GM23338 (cell line): ENCODE measurements at regions not wholly inside any gene's neighbourhood (a gene's known extent, or its start where the extent isn't known, plus 50 kb on each side); places are given as distances from the start of the nearest gene placed in this dataset.

Experiments
- ATAC-seq: fragments of 200-7000 bp; cut with Tn5 transposase; 3 replicates; pipeline ENCODE4 v1.9.1; 2020
- DNase-seq: peaks from one replicate; pipeline ENCODE4 v3.0.0-alpha.2; 2015; ENCODE audit warnings: low spot score
- H2AFZ ChIP-seq: fragments of 200-600 bp; sonication (generic); 2 replicates; pipeline ENCODE4 v1.8.0; 2016; ENCODE audit warnings: antibody characterized with exemption, mild to moderate bottlenecking, moderate library complexity
- H3F3A ChIP-seq: fragments of 200-600 bp; sonication (generic); replicated peaks from 2 replicates; pipeline ENCODE4 v1.8.0; 2017; ENCODE audit warnings: antibody characterized with exemption, mixed run types, low read depth
- H3K27ac ChIP-seq: fragments of 200-600 bp; sonication (generic); 2 replicates; pipeline ENCODE4 v1.6.1; 2016; ENCODE audit warnings: low read depth
- H3K27me3 ChIP-seq: fragments of 200-600 bp; sonication (generic); 2 replicates; pipeline ENCODE4 v1.8.0; 2016; ENCODE audit warnings: mild to moderate bottlenecking, mixed run types, moderate library complexity; ENCODE audit not compliant: insufficient read depth
- H3K36me3 ChIP-seq: fragments of 200-600 bp; sonication (generic); 2 replicates; pipeline ENCODE4 v1.8.0; 2016; ENCODE audit warnings: mild to moderate bottlenecking; ENCODE audit not compliant: insufficient read depth
- H3K4me1 ChIP-seq: fragments of 200-600 bp; sonication (generic); 2 replicates; pipeline ENCODE4 v1.8.0; 2016; ENCODE audit warnings: mild to moderate bottlenecking, moderate library complexity; ENCODE audit not compliant: insufficient read depth
- H3K4me2 ChIP-seq: fragments of 200-600 bp; sonication (generic); 2 replicates; pipeline ENCODE4 v1.7.1; 2017; ENCODE audit warnings: mixed run types
- H3K4me3 ChIP-seq: fragments of 200-600 bp; sonication (generic); 2 replicates; pipeline ENCODE4 v1.6.1; 2016; ENCODE audit warnings: mixed run types
- H3K79me2 ChIP-seq: fragments of 200-600 bp; sonication (generic); replicated peaks from 2 replicates; pipeline ENCODE4 v1.8.0; 2017; ENCODE audit warnings: mild to moderate bottlenecking; ENCODE audit not compliant: insufficient read depth
- H3K9me2 ChIP-seq: fragments of 200-600 bp; sonication (generic); 2 replicates; pipeline ENCODE4 v1.8.0; 2017; ENCODE audit not compliant: insufficient read depth
- H4K20me1 ChIP-seq: fragments of 200-600 bp; sonication (generic); replicated peaks from 2 replicates; pipeline ENCODE4 v1.8.0; 2017; ENCODE audit warnings: mild to moderate bottlenecking; ENCODE audit not compliant: insufficient read depth
- H3K27ac Mint-ChIP-seq: 2 replicates; pipeline ENCODE4 v1.8.0; 2020; ENCODE audit warnings: inconsistent platforms, mild to moderate bottlenecking, moderate library complexity, mixed read lengths
- H3K27me3 Mint-ChIP-seq: 3 replicates; pipeline ENCODE4 v1.8.0; 2022; ENCODE audit warnings: low read depth, mild to moderate bottlenecking, moderate library complexity, mixed read lengths, inconsistent platforms; ENCODE audit not compliant: insufficient read depth, poor library complexity
- H3K36me3 Mint-ChIP-seq: 3 replicates; pipeline ENCODE4 v1.8.0; 2021; ENCODE audit warnings: low read depth, mild to moderate bottlenecking, inconsistent platforms, moderate library complexity, mixed read lengths
- H3K4me1 Mint-ChIP-seq: 3 replicates; pipeline ENCODE4 v1.8.0; 2020; ENCODE audit warnings: mild to moderate bottlenecking, inconsistent platforms, mixed read lengths
- H3K4me3 Mint-ChIP-seq: 3 replicates; pipeline ENCODE4 v1.8.0; 2021; ENCODE audit warnings: moderate library complexity, mild to moderate bottlenecking, inconsistent platforms, mixed read lengths
- H3K9me3 Mint-ChIP-seq: 3 replicates; pipeline ENCODE4 v1.8.0; 2020; ENCODE audit warnings: moderate library complexity, mild to moderate bottlenecking, inconsistent platforms, mixed read lengths
- CREB1 ChIP-seq: fragments of 250-450 bp; sonication (Bioruptor Pico); IDR thresholded peaks from 2 replicates; pipeline ENCODE4 v1.5.0; 2020; ENCODE audit warnings: low read depth, mild to moderate bottlenecking, moderate library complexity
- NANOG ChIP-seq: IDR thresholded peaks from 2 replicates; pipeline ENCODE4 v1.6.1; 2016; ENCODE audit warnings: antibody characterized with exemption, borderline replicate concordance
- TF ChIP-seq, protein P1 (sequence below), 2 experiments: fragments of 200-600 bp in 1 of 2; sonication (generic) in 1 of 2; conservative IDR thresholded peaks; 2 replicates each; pipeline versions ENCODE4 v1.5.1 to v1.6.1; 2016 to 2017; ENCODE audit warnings: antibody characterized with exemption in 2 of 2, low read depth in 2 of 2, mild to moderate bottlenecking in 2 of 2, moderate library complexity in 1 of 2
- TF ChIP-seq, protein P2 (sequence below): IDR thresholded peaks from one replicate; pipeline ENCODE4 v1.6.1; 2018; ENCODE audit warnings: antibody characterized with exemption; ENCODE audit not compliant: unreplicated experiment
- TF ChIP-seq, protein P3 (sequence below): fragments of 250-450 bp; sonication (Bioruptor Pico); IDR thresholded peaks from 2 replicates; pipeline ENCODE4 v1.5.0; 2020; ENCODE audit warnings: mild to moderate bottlenecking, moderate library complexity

DNA sequence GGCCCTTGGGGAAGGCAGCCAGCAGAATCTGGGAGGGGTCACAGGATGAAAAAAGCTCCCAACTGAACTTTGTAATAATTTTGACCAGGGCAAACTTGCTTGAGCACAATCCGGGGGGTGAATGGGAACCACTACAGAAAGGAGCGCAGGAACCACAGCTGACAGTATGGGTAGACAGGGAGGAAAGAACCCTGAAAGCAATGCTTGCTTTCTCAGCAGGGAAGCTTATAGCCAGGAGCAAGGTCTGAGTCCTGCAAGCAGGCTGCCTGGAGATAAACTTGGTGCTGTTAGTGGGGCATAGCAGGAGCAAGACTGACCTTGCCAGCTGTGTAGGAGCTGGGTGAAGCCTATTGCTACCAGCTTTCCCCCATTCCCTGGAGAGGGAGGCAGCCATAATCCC is 195.2 kb downstream of the MTCL1 start:
- Histone ChIP-seq H3K79me2 (no peaks in the 10 kb centered on the region), H3K36me3 (no peaks in the 10 kb centered on the region), H3K27me3 (no peaks in the 10 kb centered on the region), H4K20me1 (no peaks in the 10 kb centered on the region), H3F3A (no peaks in the 10 kb centered on the region), H3K9me2 (peaks cover 2% of the 10 kb centered on the region; the same call in 1 of the 2 replicates), H3K27ac (no peak overlapping the region), H3K4me3 (no peak overlapping the region), H3K4me2 (no peak overlapping the region), H3K4me1 (no peaks in the 10 kb centered on the region), H2AFZ (no peak overlapping the region)
- Mint-ChIP-seq H3K27me3 (no peaks in the 10 kb centered on the region), H3K4me1 (peaks cover 5% of the 10 kb centered on the region; the same call in 1 of the 3 replicates), H3K36me3 (peaks cover 9% of the 10 kb centered on the region; the same call in 2 of the 3 replicates), H3K27ac (no peak overlapping the region), H3K9me3 (peaks cover 23% of the 10 kb centered on the region), H3K4me3 (no peak overlapping the region)
- no peak for ATAC-seq
- no peak for DNase-seq
- TF ChIP-seq NANOG (no peak), CREB1 (CRISPR knock-in tag) (no peak)
- TF ChIP-seq, protein P1, sequence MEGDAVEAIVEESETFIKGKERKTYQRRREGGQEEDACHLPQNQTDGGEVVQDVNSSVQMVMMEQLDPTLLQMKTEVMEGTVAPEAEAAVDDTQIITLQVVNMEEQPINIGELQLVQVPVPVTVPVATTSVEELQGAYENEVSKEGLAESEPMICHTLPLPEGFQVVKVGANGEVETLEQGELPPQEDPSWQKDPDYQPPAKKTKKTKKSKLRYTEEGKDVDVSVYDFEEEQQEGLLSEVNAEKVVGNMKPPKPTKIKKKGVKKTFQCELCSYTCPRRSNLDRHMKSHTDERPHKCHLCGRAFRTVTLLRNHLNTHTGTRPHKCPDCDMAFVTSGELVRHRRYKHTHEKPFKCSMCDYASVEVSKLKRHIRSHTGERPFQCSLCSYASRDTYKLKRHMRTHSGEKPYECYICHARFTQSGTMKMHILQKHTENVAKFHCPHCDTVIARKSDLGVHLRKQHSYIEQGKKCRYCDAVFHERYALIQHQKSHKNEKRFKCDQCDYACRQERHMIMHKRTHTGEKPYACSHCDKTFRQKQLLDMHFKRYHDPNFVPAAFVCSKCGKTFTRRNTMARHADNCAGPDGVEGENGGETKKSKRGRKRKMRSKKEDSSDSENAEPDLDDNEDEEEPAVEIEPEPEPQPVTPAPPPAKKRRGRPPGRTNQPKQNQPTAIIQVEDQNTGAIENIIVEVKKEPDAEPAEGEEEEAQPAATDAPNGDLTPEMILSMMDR (conservative IDR thresholded peaks at IDR 0.05; ENCODE audit: low read depth in 2 of 2): no peak
- TF ChIP-seq, protein P2, sequence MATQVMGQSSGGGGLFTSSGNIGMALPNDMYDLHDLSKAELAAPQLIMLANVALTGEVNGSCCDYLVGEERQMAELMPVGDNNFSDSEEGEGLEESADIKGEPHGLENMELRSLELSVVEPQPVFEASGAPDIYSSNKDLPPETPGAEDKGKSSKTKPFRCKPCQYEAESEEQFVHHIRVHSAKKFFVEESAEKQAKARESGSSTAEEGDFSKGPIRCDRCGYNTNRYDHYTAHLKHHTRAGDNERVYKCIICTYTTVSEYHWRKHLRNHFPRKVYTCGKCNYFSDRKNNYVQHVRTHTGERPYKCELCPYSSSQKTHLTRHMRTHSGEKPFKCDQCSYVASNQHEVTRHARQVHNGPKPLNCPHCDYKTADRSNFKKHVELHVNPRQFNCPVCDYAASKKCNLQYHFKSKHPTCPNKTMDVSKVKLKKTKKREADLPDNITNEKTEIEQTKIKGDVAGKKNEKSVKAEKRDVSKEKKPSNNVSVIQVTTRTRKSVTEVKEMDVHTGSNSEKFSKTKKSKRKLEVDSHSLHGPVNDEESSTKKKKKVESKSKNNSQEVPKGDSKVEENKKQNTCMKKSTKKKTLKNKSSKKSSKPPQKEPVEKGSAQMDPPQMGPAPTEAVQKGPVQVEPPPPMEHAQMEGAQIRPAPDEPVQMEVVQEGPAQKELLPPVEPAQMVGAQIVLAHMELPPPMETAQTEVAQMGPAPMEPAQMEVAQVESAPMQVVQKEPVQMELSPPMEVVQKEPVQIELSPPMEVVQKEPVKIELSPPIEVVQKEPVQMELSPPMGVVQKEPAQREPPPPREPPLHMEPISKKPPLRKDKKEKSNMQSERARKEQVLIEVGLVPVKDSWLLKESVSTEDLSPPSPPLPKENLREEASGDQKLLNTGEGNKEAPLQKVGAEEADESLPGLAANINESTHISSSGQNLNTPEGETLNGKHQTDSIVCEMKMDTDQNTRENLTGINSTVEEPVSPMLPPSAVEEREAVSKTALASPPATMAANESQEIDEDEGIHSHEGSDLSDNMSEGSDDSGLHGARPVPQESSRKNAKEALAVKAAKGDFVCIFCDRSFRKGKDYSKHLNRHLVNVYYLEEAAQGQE: no peak
- TF ChIP-seq, protein P3, sequence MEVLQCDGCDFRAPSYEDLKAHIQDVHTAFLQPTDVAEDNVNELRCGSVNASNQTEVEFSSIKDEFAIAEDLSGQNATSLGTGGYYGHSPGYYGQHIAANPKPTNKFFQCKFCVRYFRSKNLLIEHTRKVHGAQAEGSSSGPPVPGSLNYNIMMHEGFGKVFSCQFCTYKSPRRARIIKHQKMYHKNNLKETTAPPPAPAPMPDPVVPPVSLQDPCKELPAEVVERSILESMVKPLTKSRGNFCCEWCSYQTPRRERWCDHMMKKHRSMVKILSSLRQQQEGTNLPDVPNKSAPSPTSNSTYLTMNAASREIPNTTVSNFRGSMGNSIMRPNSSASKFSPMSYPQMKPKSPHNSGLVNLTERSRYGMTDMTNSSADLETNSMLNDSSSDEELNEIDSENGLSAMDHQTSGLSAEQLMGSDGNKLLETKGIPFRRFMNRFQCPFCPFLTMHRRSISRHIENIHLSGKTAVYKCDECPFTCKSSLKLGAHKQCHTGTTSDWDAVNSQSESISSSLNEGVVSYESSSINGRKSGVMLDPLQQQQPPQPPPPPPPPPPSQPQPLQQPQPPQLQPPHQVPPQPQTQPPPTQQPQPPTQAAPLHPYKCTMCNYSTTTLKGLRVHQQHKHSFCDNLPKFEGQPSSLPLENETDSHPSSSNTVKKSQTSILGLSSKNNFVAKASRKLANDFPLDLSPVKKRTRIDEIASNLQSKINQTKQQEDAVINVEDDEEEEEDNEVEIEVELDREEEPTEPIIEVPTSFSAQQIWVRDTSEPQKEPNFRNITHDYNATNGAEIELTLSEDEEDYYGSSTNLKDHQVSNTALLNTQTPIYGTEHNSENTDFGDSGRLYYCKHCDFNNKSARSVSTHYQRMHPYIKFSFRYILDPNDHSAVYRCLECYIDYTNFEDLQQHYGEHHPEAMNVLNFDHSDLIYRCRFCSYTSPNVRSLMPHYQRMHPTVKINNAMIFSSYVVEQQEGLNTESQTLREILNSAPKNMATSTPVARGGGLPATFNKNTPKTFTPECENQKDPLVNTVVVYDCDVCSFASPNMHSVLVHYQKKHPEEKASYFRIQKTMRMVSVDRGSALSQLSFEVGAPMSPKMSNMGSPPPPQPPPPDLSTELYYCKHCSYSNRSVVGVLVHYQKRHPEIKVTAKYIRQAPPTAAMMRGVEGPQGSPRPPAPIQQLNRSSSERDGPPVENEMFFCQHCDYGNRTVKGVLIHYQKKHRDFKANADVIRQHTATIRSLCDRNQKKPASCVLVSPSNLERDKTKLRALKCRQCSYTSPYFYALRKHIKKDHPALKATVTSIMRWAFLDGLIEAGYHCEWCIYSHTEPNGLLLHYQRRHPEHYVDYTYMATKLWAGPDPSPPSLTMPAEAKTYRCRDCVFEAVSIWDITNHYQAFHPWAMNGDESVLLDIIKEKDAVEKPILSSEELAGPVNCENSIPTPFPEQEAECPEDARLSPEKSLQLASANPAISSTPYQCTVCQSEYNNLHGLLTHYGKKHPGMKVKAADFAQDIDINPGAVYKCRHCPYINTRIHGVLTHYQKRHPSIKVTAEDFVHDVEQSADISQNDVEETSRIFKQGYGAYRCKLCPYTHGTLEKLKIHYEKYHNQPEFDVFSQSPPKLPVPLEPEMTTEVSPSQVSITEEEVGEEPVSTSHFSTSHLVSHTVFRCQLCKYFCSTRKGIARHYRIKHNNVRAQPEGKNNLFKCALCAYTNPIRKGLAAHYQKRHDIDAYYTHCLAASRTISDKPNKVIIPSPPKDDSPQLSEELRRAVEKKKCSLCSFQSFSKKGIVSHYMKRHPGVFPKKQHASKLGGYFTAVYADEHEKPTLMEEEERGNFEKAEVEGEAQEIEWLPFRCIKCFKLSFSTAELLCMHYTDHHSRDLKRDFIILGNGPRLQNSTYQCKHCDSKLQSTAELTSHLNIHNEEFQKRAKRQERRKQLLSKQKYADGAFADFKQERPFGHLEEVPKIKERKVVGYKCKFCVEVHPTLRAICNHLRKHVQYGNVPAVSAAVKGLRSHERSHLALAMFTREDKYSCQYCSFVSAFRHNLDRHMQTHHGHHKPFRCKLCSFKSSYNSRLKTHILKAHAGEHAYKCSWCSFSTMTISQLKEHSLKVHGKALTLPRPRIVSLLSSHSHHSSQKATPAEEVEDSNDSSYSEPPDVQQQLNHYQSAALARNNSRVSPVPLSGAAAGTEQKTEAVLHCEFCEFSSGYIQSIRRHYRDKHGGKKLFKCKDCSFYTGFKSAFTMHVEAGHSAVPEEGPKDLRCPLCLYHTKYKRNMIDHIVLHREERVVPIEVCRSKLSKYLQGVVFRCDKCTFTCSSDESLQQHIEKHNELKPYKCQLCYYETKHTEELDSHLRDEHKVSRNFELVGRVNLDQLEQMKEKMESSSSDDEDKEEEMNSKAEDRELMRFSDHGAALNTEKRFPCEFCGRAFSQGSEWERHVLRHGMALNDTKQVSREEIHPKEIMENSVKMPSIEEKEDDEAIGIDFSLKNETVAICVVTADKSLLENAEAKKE (CRISPR knock-in tag): no peak
